ENCODE measurements at regions not wholly inside any gene's neighbourhood (a gene's known extent, or its start where the extent isn't known, plus 50 kb on each side); places are given as distances from the start of the nearest gene placed in this dataset.

GRCh38 chr6:127019828-127020227 lies 98.6 kb upstream of the RSPO3 start:
- DNase-seq = no peak

- no peak for DNase-seq
These were observed 96.2 kb upstream of the RSPO3 start for GRCh38 chr6:127022302-127022701.

DNA sequence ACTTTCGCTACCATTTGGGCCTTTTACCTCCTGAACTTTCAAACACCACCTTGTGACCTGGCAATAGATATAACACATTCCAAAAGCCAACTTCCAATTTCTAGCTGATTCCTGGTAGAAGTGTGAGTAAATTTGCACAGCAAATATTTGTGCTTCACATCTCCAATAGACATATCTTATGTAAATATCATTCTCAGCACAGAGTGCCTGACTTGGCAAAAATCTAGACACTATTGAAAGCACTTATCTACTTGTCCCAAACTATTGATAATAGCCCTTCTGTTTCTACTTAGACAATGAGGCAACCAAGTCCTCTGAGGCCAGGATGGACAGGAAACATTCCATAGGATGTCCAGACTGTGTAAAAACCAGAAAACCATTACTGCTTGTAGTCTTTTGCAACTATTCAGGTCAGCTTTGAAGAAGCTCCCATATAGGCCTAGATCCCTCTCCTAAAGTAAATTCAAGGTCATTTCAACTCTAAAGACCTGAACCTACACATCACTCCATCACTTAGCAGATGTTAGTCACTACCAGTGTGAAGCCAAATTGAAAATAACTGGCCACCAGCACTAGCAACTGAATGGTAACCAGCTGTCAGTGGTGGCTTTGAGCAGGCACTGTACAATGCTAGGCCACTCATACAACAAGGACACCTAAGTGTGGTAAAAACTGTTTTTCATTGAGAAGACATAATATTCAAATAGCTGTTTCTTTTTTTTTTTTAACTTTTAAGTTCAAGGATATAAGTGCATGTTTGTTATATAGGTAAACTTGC lies 95.3 kb upstream of the RSPO3 start:
- no peak for DNase-seq

DNA sequence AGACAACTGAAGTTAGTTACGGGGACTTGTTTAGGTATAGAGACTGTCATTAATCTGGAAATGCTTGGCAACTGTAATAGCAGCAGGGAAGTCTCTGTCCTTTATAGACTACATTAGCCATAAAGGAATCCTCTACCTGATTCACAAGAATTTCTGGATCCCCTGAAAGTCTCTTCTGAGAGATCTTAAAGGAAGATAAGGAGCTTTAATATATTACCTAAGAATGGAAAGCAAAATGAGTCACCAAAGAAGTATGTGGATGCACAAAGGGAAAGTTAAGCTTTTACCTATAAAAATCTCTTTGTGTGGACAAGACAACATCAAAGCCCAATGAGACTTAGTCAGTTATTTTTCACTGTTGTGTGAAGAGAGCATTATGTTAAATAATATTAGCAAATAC lies 92.2 kb upstream of the RSPO3 start:
- DNase-seq = no peak

DNA sequence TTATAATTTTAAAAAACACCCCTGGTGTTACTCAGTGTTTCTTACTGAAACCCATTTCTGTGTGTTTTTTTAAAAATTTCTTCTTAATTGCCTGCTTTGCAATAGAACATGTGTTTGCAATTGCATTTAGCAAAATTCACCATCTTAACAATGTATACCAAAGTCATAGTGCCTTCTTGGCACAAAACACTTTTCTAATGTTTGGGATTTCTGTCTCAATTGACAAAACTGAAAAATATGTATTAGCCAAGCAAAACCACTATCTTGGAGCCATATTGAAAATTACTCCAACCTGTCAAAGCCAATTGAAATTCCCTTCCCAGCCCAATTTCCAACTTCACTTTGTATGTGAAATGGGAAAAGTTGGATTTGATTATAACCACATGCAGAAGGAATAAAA lies 88.4 kb upstream of the RSPO3 start:
- no peak for DNase-seq

GRCh38 chr6:127030836-127031235 lies 87.6 kb upstream of the RSPO3 start:
- DNase-seq = no peak

DNA sequence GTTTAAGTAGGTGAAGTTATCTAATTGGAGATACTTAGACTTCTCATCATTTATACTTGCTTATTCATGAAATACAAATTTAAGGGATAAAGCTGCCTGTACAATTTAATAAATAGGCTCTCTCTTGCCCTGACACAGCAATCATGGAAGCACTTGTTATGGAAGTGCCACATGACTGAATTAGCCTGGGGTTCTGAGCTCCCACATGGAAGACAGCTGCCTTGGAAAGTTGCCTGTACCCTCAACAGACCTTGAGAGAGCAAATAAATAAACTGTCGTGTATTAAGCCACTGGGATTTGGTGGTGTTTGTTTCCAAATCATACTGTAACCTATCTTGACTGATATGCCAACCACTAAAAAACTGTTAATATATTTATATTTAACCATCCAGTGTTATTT lies 87.0 kb upstream of the RSPO3 start:
- no peak for DNase-seq

DNA sequence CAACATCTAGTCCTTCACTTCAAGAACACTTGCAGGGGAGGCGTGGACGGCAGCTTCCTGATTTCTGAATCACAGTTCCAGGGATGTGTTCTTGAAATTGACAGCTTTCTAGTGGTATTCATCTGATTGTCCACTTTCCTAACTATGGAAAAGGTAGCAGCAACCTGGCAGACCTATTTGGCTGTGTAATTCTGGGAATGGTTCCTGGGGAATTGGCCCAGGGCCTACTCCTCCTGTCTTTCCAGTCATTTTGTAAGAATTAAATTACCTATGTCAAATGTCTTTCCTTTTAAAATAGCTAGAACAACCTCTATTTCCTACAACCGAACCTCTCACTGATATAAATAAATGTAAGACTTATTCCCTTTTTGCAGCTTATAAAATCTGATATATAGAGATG lies 85.5 kb upstream of the RSPO3 start:
- no peak for DNase-seq

DNA sequence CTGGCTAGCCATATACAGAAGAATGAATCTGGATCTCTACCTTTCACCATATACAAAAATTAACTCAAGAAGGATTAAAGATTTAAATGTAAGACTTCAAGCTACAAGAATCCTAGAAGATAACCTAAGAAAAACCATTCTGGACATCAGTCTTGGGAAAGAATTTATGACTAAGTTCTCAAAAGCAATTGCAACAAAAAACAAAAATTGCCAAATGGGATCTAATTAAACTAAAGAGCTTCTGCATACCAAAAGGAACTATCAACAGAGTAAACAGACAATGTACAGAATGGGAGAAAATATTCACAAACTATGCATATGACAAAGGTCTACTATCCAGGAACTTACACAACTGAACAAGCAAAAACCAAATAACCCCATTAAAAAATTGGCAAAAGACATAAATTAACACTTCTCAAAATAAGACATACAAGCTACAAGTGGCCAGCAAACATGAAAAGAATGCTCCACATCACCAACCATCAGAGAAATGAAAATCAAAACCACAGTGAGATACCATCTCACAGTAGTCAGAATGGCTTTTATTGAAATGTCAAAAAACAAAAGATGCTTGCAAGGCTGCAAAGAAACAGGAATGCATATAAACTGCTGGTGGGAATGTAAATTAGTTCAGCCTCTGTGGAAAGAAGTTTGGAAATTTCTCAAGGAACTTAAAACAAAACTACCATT lies 66.8 kb upstream of the RSPO3 start:
- no peak for DNase-seq

- DNase-seq = no peak
These were observed 65.2 kb upstream of the RSPO3 start for GRCh38 chr6:127053032-127053874.

GRCh38 chr6:127053875-127054235 lies 64.6 kb upstream of the RSPO3 start:
- DNase-seq = no peak

- DNase-seq = no peak
These were observed 60.4 kb upstream of the RSPO3 start for GRCh38 chr6:127058027-127058426.

GRCh38 chr6:127058936-127059335 lies 59.5 kb upstream of the RSPO3 start:
- DNase-seq = no peak

Measured in bone marrow (tissue), 2 donors.